IMR-90 (cell line): ENCODE measurements at regions not wholly inside any gene's neighbourhood (a gene's known extent, or its start where the extent isn't known, plus 50 kb on each side); places are given as distances from the start of the nearest gene placed in this dataset.
"Not testable (repeated sequence)": the region's sequence is repeated elsewhere in the genome, so short reads cannot be mapped to it uniquely, and the experiment has no call there.

ENCODE experiments used
- ATAC-seq: fragments of 200-7000 bp; cut with Tn5 transposase; 2 replicates; pipeline ENCODE4 v1.9.1; 2020; ENCODE audit warnings: low read depth, mild to moderate bottlenecking, moderate library complexity
- BruUV-seq: library from RNA; stranded (reverse); fragments of 400-500 nt; replicated peaks from 2 replicates; lab custom pipeline; 2021; lab: Mats Ljungman, UMichigan
- CTCF ChIA-PET: fragments of 300-600 bp; formaldehyde crosslinking; extraction: SDS; loops from one replicate; lab custom pipeline; 2021; ENCODE audit warnings: antibody characterized with exemption; lab: Yijun Ruan, JAX
- POLR2A ChIA-PET: fragments of 300-600 bp; sonication (Branson Sonifier 250); formaldehyde crosslinking; loops from one replicate; lab custom pipeline; 2022; ENCODE audit warnings: antibody characterized with exemption; ENCODE audit not compliant: unreplicated experiment; lab: Charles Lee
- DNase-seq: peaks from one replicate; pipeline ENCODE4 v3.0.0; 2013
- H2AFZ ChIP-seq: replicated peaks from 2 replicates; pipeline ENCODE3; 2013; ENCODE audit warnings: low read length, mild to moderate bottlenecking; ENCODE audit not compliant: poor library complexity
- H2AK5ac ChIP-seq: 2 replicates; pipeline ENCODE4 v1.6.1; 2013; ENCODE audit warnings: low read depth, low read length, inconsistent platforms
- H2AK9ac ChIP-seq: replicated peaks from 2 replicates; pipeline ENCODE3; 2013; ENCODE audit warnings: mild to moderate bottlenecking, low read depth, low read length, moderate library complexity; ENCODE audit not compliant: poor library complexity
- H2BK120ac ChIP-seq: 2 replicates; pipeline ENCODE4 v1.6.1; 2013; ENCODE audit warnings: low read depth, low read length, inconsistent platforms
- H2BK15ac ChIP-seq: 3 replicates; pipeline ENCODE4 v1.6.1; 2013; ENCODE audit warnings: low read depth, low read length, inconsistent platforms
- H2BK20ac ChIP-seq: 2 replicates; pipeline ENCODE4 v1.6.1; 2013; ENCODE audit warnings: low read depth, mild to moderate bottlenecking, inconsistent platforms, low read length, moderate library complexity
- H2BK5ac ChIP-seq: 2 replicates; pipeline ENCODE4 v1.6.1; 2013; ENCODE audit warnings: mild to moderate bottlenecking, low read depth, low read length, inconsistent platforms; ENCODE audit not compliant: poor library complexity, severe bottlenecking
- H3K14ac ChIP-seq: replicated peaks from 2 replicates; pipeline ENCODE4 v1.6.1; 2013; ENCODE audit warnings: low read depth, low read length, inconsistent platforms
- H3K18ac ChIP-seq: 2 replicates; pipeline ENCODE4 v1.6.1; 2013; ENCODE audit warnings: low read depth, low read length, control low read depth
- H3K23ac ChIP-seq: 2 replicates; pipeline ENCODE4 v1.6.1; 2013; ENCODE audit warnings: low read depth, low read length, inconsistent platforms
- H3K27ac ChIP-seq: 2 replicates; pipeline ENCODE4 v1.5.1; 2013; ENCODE audit warnings: mild to moderate bottlenecking, control low read depth, low read length; ENCODE audit not compliant: insufficient read depth
- H3K27me3 ChIP-seq: 2 replicates; pipeline ENCODE4 v1.6.1; 2013; ENCODE audit warnings: low read length; ENCODE audit not compliant: control insufficient read depth, insufficient read depth
- H3K36me3 ChIP-seq: 2 replicates; pipeline ENCODE4 v1.6.1; 2013; ENCODE audit warnings: low read length, mixed read lengths; ENCODE audit not compliant: control insufficient read depth, insufficient read depth
- H3K4ac ChIP-seq: 2 replicates; pipeline ENCODE4 v1.6.1; 2013; ENCODE audit warnings: low read depth, low read length, inconsistent platforms
- H3K4me1 ChIP-seq: 2 replicates; pipeline ENCODE4 v1.6.1; 2013; ENCODE audit warnings: low read length, mixed read lengths; ENCODE audit not compliant: control insufficient read depth, insufficient read depth
- H3K4me2 ChIP-seq: 2 replicates; pipeline ENCODE4 v1.6.1; 2013; ENCODE audit warnings: low read depth, mild to moderate bottlenecking, control low read depth, low read length, moderate library complexity
- H3K4me3 ChIP-seq: 2 replicates; pipeline ENCODE4 v1.5.1; 2013; ENCODE audit warnings: low read depth, mild to moderate bottlenecking, control low read depth, low read length, moderate library complexity; ENCODE audit not compliant: insufficient read depth
- H3K56ac ChIP-seq: 2 replicates; pipeline ENCODE4 v1.6.1; 2013; ENCODE audit warnings: low read length, inconsistent platforms; ENCODE audit not compliant: insufficient read depth; ENCODE audit errors: extremely low read depth
- H3K79me1 ChIP-seq, 2 experiments: 2 replicates each; pipeline ENCODE4 v1.6.1; 2013; ENCODE audit warnings: low read length in 2 of 2, inconsistent platforms in 1 of 2, low read depth in 1 of 2
- H3K9ac ChIP-seq: 2 replicates; pipeline ENCODE4 v1.6.1; 2013; ENCODE audit warnings: low read depth, low read length, control low read depth
- H3K9me1 ChIP-seq: 2 replicates; pipeline ENCODE4 v1.6.1; 2013; ENCODE audit warnings: low read length, inconsistent platforms; ENCODE audit not compliant: insufficient read depth
- H3K9me3 ChIP-seq: 2 replicates; pipeline ENCODE4 v1.6.1; 2013; ENCODE audit warnings: low read length; ENCODE audit not compliant: control insufficient read depth, insufficient read depth
- H4K20me1 ChIP-seq: 2 replicates; pipeline ENCODE4 v1.6.1; 2013; ENCODE audit warnings: low read length, inconsistent platforms; ENCODE audit not compliant: insufficient read depth
- H4K5ac ChIP-seq: 2 replicates; pipeline ENCODE4 v1.6.1; 2013; ENCODE audit warnings: mild to moderate bottlenecking, low read depth, low read length, control low read depth
- H4K8ac ChIP-seq, 2 experiments: 2 replicates each; pipeline ENCODE4 v1.6.1; 2013; ENCODE audit warnings: low read depth in 2 of 2, low read length in 2 of 2, control low read depth in 1 of 2, inconsistent platforms in 1 of 2
- H4K91ac ChIP-seq: 2 replicates; pipeline ENCODE4 v1.6.1; 2013; ENCODE audit warnings: low read depth, low read length, inconsistent platforms; ENCODE audit not compliant: insufficient read depth
- dilution Hi-C: fragments of 300-500 bp; cut with HindIII; formaldehyde crosslinking; loops from one replicate; pipeline ENCODE4 v1.14.3; 2018; ENCODE audit warnings: low sequenced_read_pairs; ENCODE audit not compliant: unreplicated experiment
- in situ Hi-C: fragments of 300-500 bp; cut with MboI; formaldehyde crosslinking; loops from 3 replicates; pipeline ENCODE4 v1.14.3; 2019; ENCODE audit warnings: low sequenced_read_pairs, inconsistent platforms, mixed read lengths
- intact Hi-C: fragments of 100-400 bp; cut with micrococcal nuclease; formaldehyde crosslinking; loops from 2 replicates; pipeline ENCODE4 v1.10.0; 2022

DNA sequence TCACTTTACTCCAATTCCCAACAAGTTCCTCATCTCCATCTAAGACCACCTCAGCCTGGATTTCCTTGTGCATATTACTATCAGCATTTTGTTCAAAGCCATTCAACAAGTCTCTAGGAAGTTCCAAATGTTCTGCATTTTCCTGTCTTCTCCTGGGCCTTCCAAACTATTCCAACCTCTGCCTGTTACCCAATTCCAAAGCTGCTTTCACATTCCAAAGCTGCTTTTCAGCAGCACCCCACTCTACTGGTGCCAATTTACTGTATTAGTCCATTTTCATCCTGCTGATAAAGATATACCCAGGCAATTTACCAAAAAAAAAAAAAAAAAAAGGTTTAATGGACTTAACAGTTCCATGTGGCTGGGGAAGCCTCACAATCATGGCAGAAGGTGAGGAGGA, 957.1 kb downstream of the TRIB2 start:
- CTCF ChIA-PET, H3K4me1 ChIP-seq, H2AK5ac ChIP-seq, H2BK20ac ChIP-seq, H3K23ac ChIP-seq, H4K91ac ChIP-seq, in situ Hi-C loops, H2AFZ ChIP-seq, H3K27ac ChIP-seq, H3K56ac ChIP-seq, DNase-seq, H3K4me3 ChIP-seq, dilution Hi-C loops, H4K5ac ChIP-seq, intact Hi-C loops, H2AK9ac ChIP-seq, H4K20me1 ChIP-seq, H2BK15ac ChIP-seq, H4K8ac ChIP-seq, BruUV-seq, H3K27me3 ChIP-seq, H3K36me3 ChIP-seq, H3K4ac ChIP-seq, POLR2A ChIA-PET, ATAC-seq, H2BK120ac ChIP-seq, H3K9me1 ChIP-seq, H3K18ac ChIP-seq, H3K79me1 ChIP-seq, H3K9ac ChIP-seq, H2BK5ac ChIP-seq, H3K14ac ChIP-seq, H3K4me2 ChIP-seq: not testable (repeated sequence)
- peaks cover 20% of the 10 kb centered on the region for H3K9me3 ChIP-seq
